Chondrocyte (in vitro differentiated cells): ENCODE measurements at regions not wholly inside any gene's neighbourhood (a gene's known extent, or its start where the extent isn't known, plus 50 kb on each side); places are given as distances from the start of the nearest gene placed in this dataset.

Experiments used
- DNase-seq: peaks from one replicate; pipeline ENCODE4 v3.0.0; 2021; ENCODE audit warnings: mixed read lengths, low spot score
- H3K27ac Mint-ChIP-seq: one replicate; pipeline ENCODE4 v1.8.0; 2021; ENCODE audit warnings: mild to moderate bottlenecking, moderate library complexity, mixed read lengths; ENCODE audit not compliant: unreplicated experiment
- H3K27me3 Mint-ChIP-seq: 2 replicates; pipeline ENCODE4 v1.8.0; 2021; ENCODE audit warnings: low read depth, mixed read lengths
- H3K36me3 Mint-ChIP-seq: 2 replicates; pipeline ENCODE4 v1.8.0; 2021; ENCODE audit warnings: low read depth, mixed read lengths
- H3K4me1 Mint-ChIP-seq: 2 replicates; pipeline ENCODE4 v1.8.0; 2021; ENCODE audit warnings: low read depth, mild to moderate bottlenecking, mixed read lengths
- H3K4me3 Mint-ChIP-seq: one replicate; pipeline ENCODE4 v1.8.0; 2021; ENCODE audit warnings: mild to moderate bottlenecking, moderate library complexity, mixed read lengths; ENCODE audit not compliant: unreplicated experiment
- H3K9me3 Mint-ChIP-seq: 2 replicates; pipeline ENCODE4 v1.8.0; 2021; ENCODE audit warnings: low read depth, mixed read lengths
- CTCF ChIP-seq: fragments of 200-600 bp; sonication (generic); IDR thresholded peaks from 2 replicates; pipeline ENCODE4 v1.5.0; 2021; ENCODE audit warnings: antibody characterized with exemption, mild to moderate bottlenecking, moderate library complexity

- H3K36me3 Mint-ChIP-seq = peaks cover 12% of the 10 kb centered on the region
- DNase-seq = no peak
- H3K27ac Mint-ChIP-seq = no peak overlapping the region
- TF ChIP-seq CTCF = no peak
- no peak overlapping the region for H3K4me3 Mint-ChIP-seq
- no peaks in the 10 kb centered on the region for H3K4me1 Mint-ChIP-seq
- H3K27me3 Mint-ChIP-seq = peaks cover 8% of the 10 kb centered on the region
- H3K9me3 Mint-ChIP-seq = peaks cover 43% of the 10 kb centered on the region
These were observed 105.5 kb downstream of the FEM1C start for GRCh38 chr5:115439042-115439441.

- DNase-seq = no peak
- H3K36me3 Mint-ChIP-seq = peaks cover 4% of the 10 kb centered on the region
- peaks cover 29% of the 10 kb centered on the region for H3K9me3 Mint-ChIP-seq
- H3K4me3 Mint-ChIP-seq = no peak overlapping the region
- no peak for TF ChIP-seq CTCF
- peaks cover 6% of the 10 kb centered on the region for H3K4me1 Mint-ChIP-seq
- peaks cover 2% of the 10 kb centered on the region for H3K27me3 Mint-ChIP-seq
- no peak overlapping the region for H3K27ac Mint-ChIP-seq
These were observed 108.5 kb downstream of the FEM1C start for GRCh38 chr5:115435778-115436712.

GRCh38 chr5:115435065-115435777 is 109.4 kb downstream of the FEM1C start:
- TF ChIP-seq CTCF = no peak
- no peak for DNase-seq
- Mint-ChIP-seq H3K36me3 (peaks cover 4% of the 10 kb centered on the region), H3K27ac (no peak overlapping the region), H3K4me1 (peaks cover 6% of the 10 kb centered on the region), H3K27me3 (peaks cover 2% of the 10 kb centered on the region), H3K9me3 (peaks cover 24% of the 10 kb centered on the region), H3K4me3 (no peak overlapping the region)

GRCh38 chr5:115433918-115434317 is 110.7 kb downstream of the FEM1C start:
- Mint-ChIP-seq H3K4me3 (no peak overlapping the region), H3K4me1 (peaks cover 6% of the 10 kb centered on the region), H3K27me3 (peaks cover 2% of the 10 kb centered on the region), H3K36me3 (no peaks in the 10 kb centered on the region), H3K9me3 (peaks cover 12% of the 10 kb centered on the region), H3K27ac (no peak overlapping the region)
- no peak for TF ChIP-seq CTCF
- DNase-seq = no peak

GRCh38 chr5:115432691-115433090 is 111.9 kb downstream of the FEM1C start:
- H3K4me3 Mint-ChIP-seq = no peak overlapping the region
- H3K27ac Mint-ChIP-seq = no peak overlapping the region
- peaks cover 6% of the 10 kb centered on the region for H3K4me1 Mint-ChIP-seq
- no peak for DNase-seq
- no peaks in the 10 kb centered on the region for H3K36me3 Mint-ChIP-seq
- H3K9me3 Mint-ChIP-seq = peaks cover 7% of the 10 kb centered on the region
- peaks cover 2% of the 10 kb centered on the region for H3K27me3 Mint-ChIP-seq
- TF ChIP-seq CTCF = no peak
